Cerebellar nuclear complex (tissue), 1 donor: ENCODE measurements at regions not wholly inside any gene's neighbourhood (a gene's known extent, or its start where the extent isn't known, plus 50 kb on each side); places are given as distances from the start of the nearest gene placed in this dataset.
A peak's percentile ranks its signal among the peaks of the same experiment; 100 is the strongest.
"Not testable (repeated sequence)": the region's sequence is repeated elsewhere in the genome, so short reads cannot be mapped to it uniquely, and the experiment has no call there.

Experiments used
- DNase-seq, 2 experiments: peaks; one replicate each; lab custom pipeline; 2025; lab: John Stamatoyannopoulos, UW

GRCh38 chr20:4342609-4343008 is 93.5 kb upstream of the ADRA1D start:
- DNase-seq: no peak

GRCh38 chr20:4341804-4342485 is 92.9 kb upstream of the ADRA1D start:
- no peak for DNase-seq

- DNase-seq: no peak
Observed at GRCh38 chr20:4335722-4336121, 86.6 kb upstream of the ADRA1D start.

GRCh38 chr20:4332121-4332860 is 83.2 kb upstream of the ADRA1D start:
- DNase-seq: peak in 1 of 2 experiments; percentile 52

- no peak for DNase-seq
Observed at GRCh38 chr20:4330011-4330410, 80.9 kb upstream of the ADRA1D start.

GRCh38 chr20:4329232-4329631 is 80.1 kb upstream of the ADRA1D start:
- no peak for DNase-seq

GRCh38 chr20:4328541-4328940 is 79.5 kb upstream of the ADRA1D start:
- no peak for DNase-seq

DNA sequence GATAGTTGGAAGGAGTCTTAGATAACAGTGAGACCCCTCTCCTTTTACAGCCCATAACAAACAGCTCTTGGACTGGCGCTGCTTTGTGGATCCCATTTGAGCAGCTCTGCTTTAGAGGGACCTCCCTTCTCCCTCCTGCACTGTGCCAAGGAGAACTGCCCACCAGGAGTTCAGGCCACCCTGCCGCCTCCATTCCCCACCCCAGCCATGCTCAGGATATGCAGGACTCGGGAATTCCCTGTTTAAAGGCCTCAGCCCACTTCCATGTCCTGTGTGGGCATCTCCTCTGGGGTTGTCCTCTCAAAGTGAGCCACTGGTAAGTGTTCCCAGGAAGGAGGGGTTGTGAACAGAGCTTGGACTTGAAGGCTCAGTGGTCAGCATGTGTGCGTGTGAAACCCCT is 78.9 kb upstream of the ADRA1D start:
- no peak for DNase-seq

DNA sequence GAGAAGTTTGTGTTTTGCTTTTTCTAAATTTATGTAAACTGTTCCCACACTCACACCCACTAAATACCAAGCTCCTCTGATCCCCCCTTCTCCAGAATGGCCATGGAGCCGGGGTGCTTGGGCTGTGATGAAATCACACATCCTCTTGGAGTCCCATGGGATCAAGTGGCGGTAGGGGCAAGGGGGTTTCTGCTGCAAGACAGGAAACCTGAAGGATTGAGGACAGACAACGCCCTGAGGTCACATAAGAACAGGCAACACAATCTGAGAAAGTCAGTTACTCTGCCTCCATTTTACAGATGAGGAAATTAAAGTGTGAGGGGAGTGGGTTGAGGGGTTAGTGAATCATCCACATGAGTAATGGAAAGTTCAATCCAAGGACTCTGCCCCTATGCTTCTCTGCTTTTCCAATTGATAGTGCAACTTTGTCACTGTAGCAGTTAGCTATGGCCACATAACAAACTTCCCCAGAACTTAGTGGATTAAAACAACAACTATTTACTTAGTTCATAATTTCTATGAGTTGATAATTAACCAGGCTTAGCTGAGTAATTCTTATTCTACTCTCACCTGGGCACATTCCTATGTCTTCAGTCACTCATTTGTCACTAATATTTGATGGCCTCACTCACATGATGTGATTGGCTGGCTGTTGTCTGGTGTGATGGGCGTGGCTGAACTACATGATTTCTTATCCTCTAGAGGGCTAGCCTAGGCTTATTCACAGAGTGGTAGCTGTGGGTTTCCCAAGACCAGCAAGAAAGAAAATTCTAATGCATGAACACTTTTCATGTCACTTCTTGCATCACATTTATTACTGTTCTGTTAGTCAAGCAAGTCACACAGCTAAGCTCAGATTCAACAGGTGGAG is 77.3 kb upstream of the ADRA1D start:
- DNase-seq: no peak

DNA sequence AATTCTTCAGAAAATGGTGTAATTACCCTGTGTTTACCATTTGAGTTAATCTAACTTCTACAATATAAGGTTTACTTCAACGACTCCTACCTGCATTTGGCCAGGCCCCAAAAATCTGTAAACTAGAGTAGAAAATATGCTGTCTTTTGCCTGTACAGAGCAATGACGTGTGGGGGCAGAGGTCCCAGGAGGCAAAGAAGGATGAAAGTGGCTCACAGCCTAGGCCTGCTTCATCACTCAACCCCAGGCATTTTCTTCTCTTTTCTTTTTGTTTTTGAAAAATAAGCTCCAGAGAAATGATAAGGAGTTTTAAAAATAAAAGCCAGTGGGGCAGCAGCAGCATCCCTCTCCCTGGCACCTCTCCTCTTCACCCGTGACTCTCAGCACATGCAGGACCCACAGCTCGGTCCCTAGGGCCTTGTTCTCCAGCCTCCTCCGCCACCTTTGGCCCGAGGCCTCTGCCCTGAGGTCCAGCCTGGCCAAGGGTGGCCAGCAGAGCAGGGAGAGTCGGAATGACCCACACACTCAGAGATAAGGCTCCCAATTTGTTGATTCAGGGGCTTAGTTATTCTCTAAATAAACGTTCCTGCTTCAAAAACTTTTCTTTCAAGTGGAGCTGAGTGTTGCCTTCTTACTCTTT is 76.6 kb upstream of the ADRA1D start:
- DNase-seq: no peak

DNA sequence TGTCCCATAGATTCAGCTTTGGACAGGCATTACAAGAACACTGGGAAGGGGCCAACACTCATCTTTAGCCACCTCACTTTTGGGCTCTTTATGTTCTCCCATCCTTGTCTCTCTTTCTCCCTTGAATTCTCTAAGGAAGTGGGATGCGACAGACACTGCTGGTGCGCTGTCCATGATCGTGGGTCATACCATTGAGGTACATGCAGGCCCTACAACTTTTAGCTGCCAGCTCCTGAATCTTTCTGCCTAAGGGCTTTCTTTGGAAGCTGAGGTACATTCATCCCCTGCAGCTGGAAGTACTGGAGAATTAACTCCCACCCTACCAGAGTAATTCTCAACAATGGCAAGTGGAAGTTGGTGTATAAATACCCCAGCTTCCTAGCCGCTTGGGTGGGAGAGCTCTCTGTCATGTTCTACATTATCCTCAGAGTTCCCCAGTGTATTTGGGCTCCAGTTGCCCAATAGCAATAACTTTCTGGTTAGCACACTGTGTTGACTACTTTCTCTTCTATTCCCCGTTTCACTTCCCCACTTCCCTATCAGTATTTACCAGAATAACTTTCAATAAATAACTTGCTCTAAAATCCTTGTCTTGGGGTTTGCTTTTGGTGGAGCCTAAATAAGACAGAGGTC is 75.6 kb upstream of the ADRA1D start:
- DNase-seq: no peak

DNA sequence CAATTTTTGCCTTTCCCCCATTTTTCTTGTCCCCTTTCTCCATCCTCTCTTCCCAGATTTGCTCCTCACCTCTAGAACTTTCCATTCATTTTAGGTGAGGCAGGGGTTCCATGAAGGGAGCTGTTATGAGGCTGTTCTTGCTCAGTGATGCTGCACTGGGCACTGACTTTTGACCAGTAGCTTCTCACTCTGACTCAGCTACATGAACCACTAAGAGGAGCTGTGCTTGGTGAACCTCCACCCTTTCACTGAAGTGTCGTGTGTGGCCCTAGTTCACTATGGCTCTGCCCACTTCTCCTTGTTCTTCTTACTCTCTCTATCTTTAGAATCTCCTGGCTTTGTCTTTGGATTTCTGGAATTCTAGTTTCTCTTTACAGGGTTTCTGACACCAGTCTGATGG is 73.4 kb upstream of the ADRA1D start:
- DNase-seq: no peak

GRCh38 chr20:4320291-4320690 is 71.2 kb upstream of the ADRA1D start:
- no peak for DNase-seq

- no peak for DNase-seq
Observed at GRCh38 chr20:4318891-4319290, 69.8 kb upstream of the ADRA1D start.

- DNase-seq: not testable (repeated sequence)
Observed at GRCh38 chr20:4310616-4311015, 61.5 kb upstream of the ADRA1D start.

GRCh38 chr20:4306206-4306605 is 57.1 kb upstream of the ADRA1D start:
- no peak for DNase-seq

DNA sequence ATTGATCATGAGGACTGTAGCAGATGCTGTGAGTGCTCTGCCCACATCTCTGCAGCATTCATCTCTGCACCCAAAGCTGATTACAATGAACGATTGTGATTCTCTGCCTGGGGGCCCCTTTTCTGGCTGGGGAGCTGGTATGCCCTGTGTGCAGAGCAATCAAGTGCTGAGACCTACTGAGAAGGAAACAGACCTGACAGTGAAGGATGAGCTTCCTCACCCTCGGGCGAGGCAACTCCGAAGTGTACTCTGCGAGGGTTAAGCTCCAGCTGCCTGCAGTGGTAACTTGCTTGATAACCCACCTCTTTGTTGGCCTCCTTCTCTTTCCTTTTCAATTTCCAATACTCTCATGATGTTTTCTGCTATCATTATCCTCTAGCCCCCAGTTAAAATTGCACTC is 56.0 kb upstream of the ADRA1D start:
- DNase-seq: no peak

GRCh38 chr20:4304601-4305000 is 55.5 kb upstream of the ADRA1D start:
- DNase-seq: no peak

DNA sequence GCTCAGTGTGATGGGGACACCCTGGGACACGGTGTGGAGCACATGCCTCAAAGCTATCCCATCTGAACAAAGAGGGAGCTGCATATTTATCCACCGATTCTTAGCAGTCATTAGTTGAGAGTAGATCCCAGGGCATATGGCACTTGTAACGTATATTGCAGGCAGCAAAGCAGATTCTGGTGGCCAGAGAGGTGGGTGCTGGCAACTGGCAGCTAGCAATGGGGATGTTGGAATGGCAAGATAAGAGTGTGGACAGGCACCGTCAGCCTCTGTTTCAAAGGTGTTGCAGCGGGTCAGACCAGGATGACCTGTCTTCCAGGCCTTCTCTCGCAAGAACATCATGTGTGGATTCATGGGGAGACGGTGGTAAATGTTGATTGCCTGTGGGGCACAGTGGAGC is 54.0 kb upstream of the ADRA1D start:
- DNase-seq: no peak

- no peak for DNase-seq
Observed at GRCh38 chr20:4300921-4301320, 51.8 kb upstream of the ADRA1D start.

DNA sequence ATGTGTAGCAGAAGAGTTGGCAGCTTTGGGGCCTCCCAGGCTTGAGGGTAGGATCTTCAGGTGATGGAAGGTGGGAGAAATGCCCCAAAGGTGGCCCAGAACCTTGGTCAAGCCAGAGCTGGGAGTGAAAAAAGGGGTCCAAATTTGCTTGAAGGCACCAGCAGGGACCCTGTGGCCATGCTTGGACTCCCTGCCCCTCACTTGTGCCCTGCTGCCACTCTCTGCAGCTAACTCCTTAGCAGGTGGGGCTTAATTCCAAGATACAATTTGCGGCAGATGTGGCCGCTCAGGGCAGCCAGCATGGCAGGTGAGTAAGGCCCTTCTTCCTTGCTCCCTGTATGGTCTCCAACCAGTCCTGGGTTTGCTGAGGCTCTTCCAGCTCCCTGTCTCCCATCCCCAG is 51.3 kb upstream of the ADRA1D start:
- no peak for DNase-seq

DNA sequence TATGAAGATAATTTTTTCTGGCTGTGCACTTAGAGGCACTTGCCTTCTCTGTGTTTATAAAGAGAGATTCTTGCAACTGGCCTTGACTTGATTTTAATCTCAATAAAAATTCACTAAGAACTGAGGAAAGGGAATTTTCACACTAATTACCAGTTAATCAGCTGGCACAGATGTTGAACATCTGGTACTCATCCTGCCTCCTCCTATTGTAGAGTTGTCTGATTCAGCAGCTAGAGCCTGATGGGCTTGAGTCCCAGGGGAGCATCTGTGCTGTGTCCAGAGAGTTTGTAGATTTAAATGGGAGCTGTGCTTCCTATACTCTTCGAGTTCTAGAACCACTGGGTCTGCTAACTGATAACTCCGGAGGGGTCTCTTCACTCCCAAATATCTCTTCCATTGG is 50.7 kb upstream of the ADRA1D start:
- DNase-seq: no peak
